CD4-positive, CD25-positive, alpha-beta regulatory T cell (primary cell): ENCODE measurements at regions not wholly inside any gene's neighbourhood (a gene's known extent, or its start where the extent isn't known, plus 50 kb on each side); places are given as distances from the start of the nearest gene placed in this dataset.
A peak's percentile ranks its signal among the peaks of the same experiment; 100 is the strongest.

Experiments used
- ATAC-seq, 2 donors: fragments of 150-1000 bp; cut with Tn5 transposase; one replicate each; pipeline ENCODE4 v1.10.0; 2021; ENCODE audit warnings: low read depth in 2 of 2, moderate number of reproducible peaks in 2 of 2, moderate library complexity in 1 of 2
- DNase-seq, 3 donors: peaks; one replicate each; pipeline versions ENCODE4 v3.0.0 to v3.0.0-alpha.2; 2012 to 2022; ENCODE audit warnings: mixed read lengths in 1 of 3
- H3K27ac ChIP-seq: one replicate; pipeline ENCODE4 v1.7.0; 2013; ENCODE audit warnings: mild to moderate bottlenecking, low read length; ENCODE audit not compliant: insufficient read depth, poor library complexity, severe bottlenecking
- H3K27me3 ChIP-seq: one replicate; pipeline ENCODE4 v1.7.0; 2013; ENCODE audit warnings: low read length; ENCODE audit not compliant: control insufficient read depth, insufficient read depth
- H3K36me3 ChIP-seq: one replicate; pipeline ENCODE4 v1.7.0; 2013; ENCODE audit warnings: mild to moderate bottlenecking, low read length, moderate library complexity; ENCODE audit not compliant: control insufficient read depth, insufficient read depth
- H3K4me1 ChIP-seq: 2 replicates; pipeline ENCODE4 v1.7.0; 2013; ENCODE audit warnings: mild to moderate bottlenecking, low read length; ENCODE audit not compliant: insufficient read depth, control insufficient read depth, poor library complexity, severe bottlenecking
- H3K4me3 ChIP-seq: one replicate; pipeline ENCODE4 v1.7.0; 2013; ENCODE audit warnings: low read depth, mild to moderate bottlenecking, low read length, moderate library complexity
- H3K9me3 ChIP-seq, 2 experiments: 1 replicate in 1 of 2; 2 replicates in 1 of 2; pipeline ENCODE4 v1.7.0; 2013; ENCODE audit warnings: low read length in 2 of 2, mild to moderate bottlenecking in 1 of 2, moderate library complexity in 1 of 2; ENCODE audit not compliant: control insufficient read depth in 2 of 2
- H3K27ac Mint-ChIP-seq, 3 donors: one replicate each; pipeline ENCODE4 v1.8.0; 2020 to 2022; ENCODE audit warnings: mild to moderate bottlenecking in 3 of 3, mixed read lengths in 3 of 3, moderate library complexity in 2 of 3
- H3K27me3 Mint-ChIP-seq: one replicate; pipeline ENCODE4 v1.8.0; 2022; ENCODE audit warnings: mild to moderate bottlenecking, mixed read lengths
- H3K36me3 Mint-ChIP-seq: one replicate; pipeline ENCODE4 v1.8.0; 2020; ENCODE audit warnings: mixed read lengths
- H3K4me1 Mint-ChIP-seq, 4 donors: one replicate each; pipeline ENCODE4 v1.8.0; 2020 to 2022; ENCODE audit warnings: mixed read lengths in 4 of 4, mild to moderate bottlenecking in 1 of 4
- H3K4me3 Mint-ChIP-seq, 4 donors: one replicate each; pipeline ENCODE4 v1.8.0; 2020 to 2022; ENCODE audit warnings: mild to moderate bottlenecking in 4 of 4, mixed read lengths in 4 of 4, moderate library complexity in 3 of 4
- H3K9me3 Mint-ChIP-seq, 7 donors: one replicate each; pipeline ENCODE4 v1.8.0; 2020 to 2022; ENCODE audit warnings: mixed read lengths in 7 of 7, mild to moderate bottlenecking in 3 of 7, moderate library complexity in 2 of 7

- Mint-ChIP-seq H3K4me3 (no peak overlapping the region), H3K4me1 (no peaks in the 10 kb centered on the region)
Measured at GRCh38 chr2:41657226-41657625, 390.6 kb upstream of the PKDCC start.

GRCh38 chr2:41659758-41660157 is 388.1 kb upstream of the PKDCC start:
- Histone ChIP-seq H3K4me3 (no peak overlapping the region), H3K4me1 (no peaks in the 10 kb centered on the region), H3K36me3 (no peaks in the 10 kb centered on the region), H3K27me3 (no peaks in the 10 kb centered on the region), H3K27ac (no peak overlapping the region), H3K9me3 (no peaks in the 10 kb centered on the region)
- H3K27ac Mint-ChIP-seq, result no peak overlapping the region
- H3K4me3 Mint-ChIP-seq, result no peak overlapping the region
- no peaks in the 10 kb centered on the region for H3K4me1 Mint-ChIP-seq
- DNase-seq, result no peak
- peaks cover 12% of the 10 kb centered on the region for H3K27me3 Mint-ChIP-seq
- H3K9me3 Mint-ChIP-seq, result peaks cover 0 to 3% (median 0%) of the 10 kb centered on the region in 7 donors
- no peaks in the 10 kb centered on the region for H3K36me3 Mint-ChIP-seq
- no peak for ATAC-seq

More at GRCh38 chr2:41657226-41657625, 390.6 kb upstream of the PKDCC start:
- Mint-ChIP-seq H3K9me3 (peaks cover 0 to 3% (median 0%) of the 10 kb centered on the region in 7 donors), H3K27ac (no peak overlapping the region), H3K36me3 (no peaks in the 10 kb centered on the region), H3K27me3 (peaks cover 10% of the 10 kb centered on the region)
- Histone ChIP-seq H3K9me3 (no peaks in the 10 kb centered on the region), H3K27me3 (no peaks in the 10 kb centered on the region), H3K4me1 (no peaks in the 10 kb centered on the region), H3K36me3 (no peaks in the 10 kb centered on the region), H3K4me3 (no peak overlapping the region), H3K27ac (no peak overlapping the region)
- DNase-seq (no peak), ATAC-seq (no peak)

- no peak overlapping the region for H3K4me3 Mint-ChIP-seq
- H3K4me3 ChIP-seq, result no peak overlapping the region
- H3K9me3 Mint-ChIP-seq, result peaks cover 0 to 3% (median 0%) of the 10 kb centered on the region in 7 donors
- H3K27ac Mint-ChIP-seq, result no peak overlapping the region
- H3K36me3 ChIP-seq, result no peaks in the 10 kb centered on the region
- no peaks in the 10 kb centered on the region for H3K4me1 Mint-ChIP-seq
- no peaks in the 10 kb centered on the region for H3K27me3 ChIP-seq
- no peaks in the 10 kb centered on the region for H3K4me1 ChIP-seq
- DNase-seq, result no peak
- no peak for ATAC-seq
- H3K27ac ChIP-seq, result no peak overlapping the region
- peaks cover 12% of the 10 kb centered on the region for H3K27me3 Mint-ChIP-seq
- no peaks in the 10 kb centered on the region for H3K36me3 Mint-ChIP-seq
- no peaks in the 10 kb centered on the region for H3K9me3 ChIP-seq
Measured at GRCh38 chr2:41662461-41662860, 385.4 kb upstream of the PKDCC start.

- H3K36me3 ChIP-seq, result no peaks in the 10 kb centered on the region
- peaks cover 12% of the 10 kb centered on the region for H3K27me3 Mint-ChIP-seq
Measured at GRCh38 chr2:41663056-41663455, 384.8 kb upstream of the PKDCC start.

GRCh38 chr2:41668529-41668928 is 379.3 kb upstream of the PKDCC start:
- H3K27ac Mint-ChIP-seq, result no peak overlapping the region
- no peaks in the 10 kb centered on the region for H3K36me3 Mint-ChIP-seq
- H3K36me3 ChIP-seq, result no peaks in the 10 kb centered on the region
- no peak overlapping the region for H3K4me3 ChIP-seq
- H3K4me3 Mint-ChIP-seq, result no peak overlapping the region
- DNase-seq, result no peak
- no peak for ATAC-seq
- no peaks in the 10 kb centered on the region for H3K27me3 ChIP-seq
- H3K9me3 ChIP-seq, result no peaks in the 10 kb centered on the region
- no peaks in the 10 kb centered on the region for H3K4me1 Mint-ChIP-seq
- no peaks in the 10 kb centered on the region for H3K4me1 ChIP-seq
- H3K9me3 Mint-ChIP-seq, result peaks cover 0 to 1% (median 0%) of the 10 kb centered on the region in 7 donors
- peaks cover 4% of the 10 kb centered on the region for H3K27me3 Mint-ChIP-seq
- no peak overlapping the region for H3K27ac ChIP-seq

More at GRCh38 chr2:41663056-41663455, 384.8 kb upstream of the PKDCC start:
- Histone ChIP-seq H3K9me3 (no peaks in the 10 kb centered on the region), H3K4me1 (no peaks in the 10 kb centered on the region), H3K27me3 (no peaks in the 10 kb centered on the region), H3K27ac (no peak overlapping the region), H3K4me3 (no peak overlapping the region)
- no peaks in the 10 kb centered on the region for H3K36me3 Mint-ChIP-seq
- no peak overlapping the region for H3K4me3 Mint-ChIP-seq
- DNase-seq, result no peak
- no peaks in the 10 kb centered on the region for H3K4me1 Mint-ChIP-seq
- no peak overlapping the region for H3K27ac Mint-ChIP-seq
- H3K9me3 Mint-ChIP-seq, result peaks cover 0 to 3% (median 0%) of the 10 kb centered on the region in 7 donors
- ATAC-seq, result no peak

- peak overlapping the region in 1 of 3 donors; percentile 6 for H3K27ac Mint-ChIP-seq
Measured at GRCh38 chr2:41678639-41679038, 369.2 kb upstream of the PKDCC start.

GRCh38 chr2:41686156-41686555 is 361.7 kb upstream of the PKDCC start:
- peaks cover 0 to under 1% (median 0%) of the 10 kb centered on the region in 7 donors for H3K9me3 Mint-ChIP-seq
- ATAC-seq (no peak), DNase-seq (no peak)
- H3K27ac ChIP-seq, result no peak overlapping the region
- H3K36me3 Mint-ChIP-seq, result no peaks in the 10 kb centered on the region
- peak overlapping the region in 1 of 4 donors; percentile 7 for H3K4me3 Mint-ChIP-seq
- no peaks in the 10 kb centered on the region for H3K4me1 Mint-ChIP-seq
- no peak overlapping the region for H3K4me3 ChIP-seq
- no peaks in the 10 kb centered on the region for H3K27me3 ChIP-seq
- no peaks in the 10 kb centered on the region for H3K36me3 ChIP-seq
- H3K9me3 ChIP-seq, result no peaks in the 10 kb centered on the region
- no peak overlapping the region for H3K27ac Mint-ChIP-seq
- H3K4me1 ChIP-seq, result no peaks in the 10 kb centered on the region
- H3K27me3 Mint-ChIP-seq, result no peaks in the 10 kb centered on the region

More at GRCh38 chr2:41678639-41679038, 369.2 kb upstream of the PKDCC start:
- DNase-seq, result no peak
- no peaks in the 10 kb centered on the region for H3K9me3 Mint-ChIP-seq
- no peaks in the 10 kb centered on the region for H3K4me1 Mint-ChIP-seq
- H3K36me3 Mint-ChIP-seq, result no peaks in the 10 kb centered on the region
- no peaks in the 10 kb centered on the region for H3K27me3 Mint-ChIP-seq
- no peak for ATAC-seq
- Histone ChIP-seq H3K36me3 (no peaks in the 10 kb centered on the region), H3K27ac (no peak overlapping the region), H3K27me3 (no peaks in the 10 kb centered on the region), H3K4me1 (no peaks in the 10 kb centered on the region), H3K9me3 (no peaks in the 10 kb centered on the region), H3K4me3 (no peak overlapping the region)
- H3K4me3 Mint-ChIP-seq, result no peak overlapping the region

- no peak for ATAC-seq
- no peak overlapping the region for H3K4me3 Mint-ChIP-seq
Measured at GRCh38 chr2:41691561-41691960, 356.3 kb upstream of the PKDCC start.

More at GRCh38 chr2:41691561-41691960, 356.3 kb upstream of the PKDCC start:
- Histone ChIP-seq H3K9me3 (no peaks in the 10 kb centered on the region), H3K4me3 (no peak overlapping the region), H3K4me1 (no peaks in the 10 kb centered on the region), H3K36me3 (no peaks in the 10 kb centered on the region), H3K27me3 (no peaks in the 10 kb centered on the region), H3K27ac (no peak overlapping the region)
- no peaks in the 10 kb centered on the region for H3K36me3 Mint-ChIP-seq
- no peaks in the 10 kb centered on the region for H3K4me1 Mint-ChIP-seq
- no peaks in the 10 kb centered on the region for H3K27me3 Mint-ChIP-seq
- DNase-seq, result no peak
- peaks cover 0 to 1% (median 0%) of the 10 kb centered on the region in 7 donors for H3K9me3 Mint-ChIP-seq
- H3K27ac Mint-ChIP-seq, result no peak overlapping the region
